ENCODE measurements at regions not wholly inside any gene's neighbourhood (a gene's known extent, or its start where the extent isn't known, plus 50 kb on each side); places are given as distances from the start of the nearest gene placed in this dataset.

DNA sequence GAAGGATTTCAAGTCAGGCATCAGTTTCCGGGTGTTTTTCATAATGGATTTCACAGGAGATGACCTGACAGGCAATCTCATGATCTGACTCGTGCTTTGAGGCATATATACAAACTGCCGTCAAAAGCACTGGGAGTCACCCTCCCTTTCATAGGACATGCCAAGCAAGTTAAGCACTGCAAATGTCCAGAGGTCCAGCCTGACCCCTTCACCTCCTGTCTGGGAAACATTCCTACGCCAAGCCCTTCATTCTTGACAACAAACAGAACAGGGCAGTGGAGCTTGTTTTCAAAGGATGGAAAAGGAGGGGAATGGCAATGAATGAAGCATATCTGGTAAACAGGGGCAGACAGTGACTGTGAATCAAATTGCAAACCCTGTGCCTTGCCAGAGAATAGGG, 963.6 kb downstream of the BCL11A start:
- Mint-ChIP-seq H3K4me3 (no peak overlapping the region), H3K36me3 (no peaks in the 10 kb centered on the region), H3K4me1 (peaks cover 4 to 14% of the 10 kb centered on the region in 2 donors), H3K27ac (no peak overlapping the region), H3K27me3 (ENCODE audit: low read depth in 3 of 3) (peaks cover 0 to 1% (median 0%) of the 10 kb centered on the region in 3 donors), H3K9me3 (peaks cover 0 to 7% (median under 1%) of the 10 kb centered on the region in 6 donors)
- DNase-seq = no peak

DNA sequence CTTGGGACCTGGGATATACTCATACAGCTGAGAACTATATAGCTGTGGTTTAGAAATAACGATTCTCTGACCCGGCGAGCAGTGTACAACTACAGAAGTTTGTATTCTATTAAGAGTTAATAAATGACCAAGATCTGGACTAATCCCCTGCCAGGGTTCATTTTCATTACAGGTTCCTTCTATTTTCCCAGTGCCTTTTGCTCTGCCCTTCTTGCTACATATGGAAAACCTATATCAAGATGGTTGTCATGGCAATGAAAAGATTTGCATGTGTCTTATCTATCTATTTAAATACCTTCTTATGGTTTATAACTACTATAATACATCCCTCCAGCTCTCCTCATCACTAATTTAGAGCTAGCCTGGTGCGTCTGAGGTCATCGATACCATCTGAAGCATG, 965.2 kb downstream of the BCL11A start:
- Mint-ChIP-seq H3K4me1 (no peaks in the 10 kb centered on the region), H3K4me3 (no peak overlapping the region), H3K27me3 (ENCODE audit: low read depth in 3 of 3) (no peaks in the 10 kb centered on the region), H3K27ac (no peak overlapping the region), H3K9me3 (peaks cover 0 to 2% (median 0%) of the 10 kb centered on the region in 6 donors), H3K36me3 (no peaks in the 10 kb centered on the region)
- no peak for DNase-seq

GRCh38 chr2:59586176-59586575, 967.3 kb downstream of the BCL11A start:
- Mint-ChIP-seq H3K9me3 (peaks cover 0 to 4% (median under 1%) of the 10 kb centered on the region in 6 donors), H3K27ac (no peak overlapping the region), H3K4me1 (no peaks in the 10 kb centered on the region), H3K4me3 (no peak overlapping the region), H3K36me3 (no peaks in the 10 kb centered on the region), H3K27me3 (ENCODE audit: low read depth in 3 of 3) (no peaks in the 10 kb centered on the region)
- DNase-seq = no peak

GRCh38 chr2:59585655-59586054, 967.8 kb downstream of the BCL11A start:
- Mint-ChIP-seq H3K27ac (no peak overlapping the region), H3K27me3 (ENCODE audit: low read depth in 3 of 3) (no peaks in the 10 kb centered on the region), H3K4me1 (no peaks in the 10 kb centered on the region), H3K4me3 (no peak overlapping the region), H3K36me3 (no peaks in the 10 kb centered on the region), H3K9me3 (peaks cover 0 to 4% (median 1%) of the 10 kb centered on the region in 6 donors)
- no peak for DNase-seq

DNA sequence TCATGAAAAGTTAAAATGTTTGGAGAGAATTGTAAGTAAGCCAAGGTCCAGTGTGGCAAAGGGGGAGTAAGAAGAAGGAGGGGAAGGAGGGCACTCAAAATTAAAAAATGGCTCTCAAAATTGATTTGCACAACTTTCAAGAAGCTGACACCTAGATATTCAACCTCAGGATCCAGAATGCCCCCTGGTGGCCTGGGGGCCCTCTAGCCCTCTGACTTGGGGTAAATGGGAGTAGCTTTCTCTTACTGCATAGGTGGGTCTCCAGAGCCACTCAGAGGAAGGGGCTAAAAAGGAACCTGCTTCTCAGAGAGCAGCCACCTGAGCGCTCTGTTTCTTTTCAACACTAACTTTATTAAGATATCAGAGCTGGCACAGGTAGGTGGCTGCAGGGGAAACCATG, 968.5 kb downstream of the BCL11A start:
- Mint-ChIP-seq H3K4me1 (no peaks in the 10 kb centered on the region), H3K27ac (no peak overlapping the region), H3K27me3 (ENCODE audit: low read depth in 3 of 3) (no peaks in the 10 kb centered on the region), H3K9me3 (peaks cover 0 to 5% (median 3%) of the 10 kb centered on the region in 6 donors), H3K4me3 (no peak overlapping the region), H3K36me3 (no peaks in the 10 kb centered on the region)
- no peak for DNase-seq

DNA sequence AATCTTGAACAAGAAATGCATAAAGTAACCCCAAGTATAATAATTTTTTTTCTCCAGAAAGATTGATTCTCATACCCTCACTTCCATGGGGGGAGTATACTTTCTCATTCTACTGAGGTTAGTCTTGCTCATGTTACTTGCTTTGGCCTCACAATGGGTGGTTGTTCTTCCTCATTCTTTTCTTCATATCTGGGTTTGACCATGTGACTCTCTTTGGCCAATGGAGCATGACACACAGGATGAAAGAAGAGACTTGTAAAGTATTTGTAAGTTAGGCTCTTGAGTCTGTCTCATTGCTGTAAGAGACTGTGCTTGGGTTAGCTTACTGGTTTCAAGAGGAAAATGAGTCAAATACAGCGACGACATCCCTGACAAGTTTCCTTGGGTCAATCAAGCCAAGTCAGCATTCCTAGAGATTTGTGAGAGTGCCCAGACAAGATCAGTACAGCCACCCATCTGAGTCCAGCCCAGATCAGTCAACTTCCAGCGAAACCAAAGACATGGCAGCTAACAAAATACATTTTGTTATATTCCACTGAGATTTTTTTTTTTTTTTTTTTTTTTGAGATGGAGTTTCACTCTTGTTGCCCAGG, 970.2 kb downstream of the BCL11A start:
- H3K4me1 Mint-ChIP-seq = no peaks in the 10 kb centered on the region
- no peak overlapping the region for H3K27ac Mint-ChIP-seq
- peaks cover 0 to 9% (median 3%) of the 10 kb centered on the region in 6 donors for H3K9me3 Mint-ChIP-seq
- H3K4me3 Mint-ChIP-seq = no peak overlapping the region
- DNase-seq = no peak
- H3K36me3 Mint-ChIP-seq = no peaks in the 10 kb centered on the region
- H3K27me3 Mint-ChIP-seq (ENCODE audit: low read depth in 3 of 3) = peaks cover 0 to under 1% (median 0%) of the 10 kb centered on the region in 3 donors

DNA sequence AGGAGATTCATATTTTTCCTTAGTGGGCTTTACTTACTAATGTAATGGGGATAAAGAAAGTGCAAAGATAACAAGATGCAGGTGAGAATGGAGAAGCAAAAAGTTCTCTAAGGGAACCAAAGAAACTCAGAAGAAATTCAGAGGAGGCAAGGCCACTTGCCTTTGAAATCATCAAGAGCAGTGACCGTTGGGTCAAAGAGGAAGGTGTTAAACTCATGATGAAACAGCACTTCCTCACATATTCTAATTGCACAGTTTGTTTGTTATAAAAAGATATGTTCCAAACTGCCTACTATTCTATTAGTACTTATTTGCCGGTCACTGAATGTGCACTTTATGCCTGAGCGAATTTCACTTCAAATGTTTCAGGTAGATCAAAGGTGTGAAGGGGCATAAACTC, 975.1 kb downstream of the BCL11A start:
- Mint-ChIP-seq H3K9me3 (peaks cover 1 to 10% (median 5%) of the 10 kb centered on the region in 6 donors), H3K4me3 (no peak overlapping the region), H3K4me1 (no peaks in the 10 kb centered on the region), H3K27me3 (ENCODE audit: low read depth in 3 of 3) (peaks cover 0 to 2% (median 0%) of the 10 kb centered on the region in 3 donors), H3K36me3 (no peaks in the 10 kb centered on the region), H3K27ac (no peak overlapping the region)
- DNase-seq = no peak

- Mint-ChIP-seq H3K27ac (no peak overlapping the region), H3K4me3 (no peak overlapping the region), H3K4me1 (no peaks in the 10 kb centered on the region), H3K9me3 (peaks cover 0 to 11% (median 4%) of the 10 kb centered on the region in 6 donors), H3K27me3 (ENCODE audit: low read depth in 3 of 3) (peaks cover 0 to 4% (median 0%) of the 10 kb centered on the region in 3 donors), H3K36me3 (no peaks in the 10 kb centered on the region)
- no peak for DNase-seq
These were observed 978.3 kb downstream of the BCL11A start for GRCh38 chr2:59575191-59575590.

GRCh38 chr2:59572227-59572626, 981.2 kb downstream of the BCL11A start:
- Mint-ChIP-seq H3K4me1 (no peaks in the 10 kb centered on the region), H3K27me3 (ENCODE audit: low read depth in 3 of 3) (peaks cover 0 to 4% (median 0%) of the 10 kb centered on the region in 3 donors), H3K36me3 (no peaks in the 10 kb centered on the region), H3K4me3 (no peak overlapping the region), H3K27ac (no peak overlapping the region), H3K9me3 (peaks cover 0 to 11% (median 3%) of the 10 kb centered on the region in 6 donors)
- no peak for DNase-seq

- no peak for DNase-seq
- peaks cover 0 to 11% (median 4%) of the 10 kb centered on the region in 6 donors for H3K9me3 Mint-ChIP-seq
- no peaks in the 10 kb centered on the region for H3K4me1 Mint-ChIP-seq
- H3K4me3 Mint-ChIP-seq = no peak overlapping the region
- no peak overlapping the region for H3K27ac Mint-ChIP-seq
- no peaks in the 10 kb centered on the region for H3K36me3 Mint-ChIP-seq
- peaks cover 0 to 4% (median 0%) of the 10 kb centered on the region in 3 donors for H3K27me3 Mint-ChIP-seq (ENCODE audit: low read depth in 3 of 3)
These were observed 982.6 kb downstream of the BCL11A start for GRCh38 chr2:59570818-59571217.

DNA sequence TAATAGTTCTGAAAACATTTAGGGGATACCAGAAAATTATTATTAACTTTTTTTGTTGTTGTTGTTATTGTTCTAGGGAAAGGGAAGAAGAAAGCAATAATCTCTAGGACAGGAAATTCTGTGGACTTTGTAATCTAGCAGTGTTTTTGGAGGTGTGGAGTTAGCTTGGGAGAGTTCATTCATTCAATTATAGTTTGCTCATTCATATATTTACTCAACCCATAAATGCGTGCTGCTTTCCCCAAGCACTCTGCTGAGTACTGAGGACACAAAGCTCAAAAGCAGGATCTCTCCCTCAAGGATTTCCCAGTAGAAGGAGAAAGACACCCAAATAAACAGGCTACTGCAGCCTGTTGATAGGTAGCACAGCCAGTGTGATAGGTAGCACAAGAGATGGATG, 984.3 kb downstream of the BCL11A start:
- no peak for DNase-seq
- Mint-ChIP-seq H3K27me3 (ENCODE audit: low read depth in 3 of 3) (peaks cover 0 to 4% (median 2%) of the 10 kb centered on the region in 3 donors), H3K9me3 (peaks cover 0 to 10% (median 3%) of the 10 kb centered on the region in 6 donors), H3K36me3 (no peaks in the 10 kb centered on the region), H3K4me1 (no peaks in the 10 kb centered on the region), H3K27ac (no peak overlapping the region), H3K4me3 (no peak overlapping the region)

- H3K4me3 Mint-ChIP-seq = no peak overlapping the region
These were observed 985.0 kb downstream of the BCL11A start for GRCh38 chr2:59568461-59568860.

DNA sequence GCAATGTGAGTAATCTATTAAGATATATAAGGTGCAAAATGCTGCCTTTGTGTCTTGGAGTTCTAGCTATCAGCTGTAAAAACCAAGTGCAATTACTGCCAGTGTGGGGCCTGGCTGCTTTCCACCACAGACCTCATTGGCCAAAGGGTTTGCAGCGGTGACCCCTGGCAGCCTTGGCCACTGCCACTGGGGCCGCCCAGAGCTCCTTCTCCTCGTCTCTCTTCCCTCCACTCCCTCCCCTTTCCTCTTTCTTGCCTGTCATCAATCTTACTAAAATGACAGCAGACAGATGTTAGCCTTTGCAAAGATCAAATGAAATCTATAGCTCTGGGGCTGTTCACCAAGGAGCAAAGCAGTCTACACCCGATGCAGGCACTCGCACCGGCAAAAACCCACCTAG, 986.3 kb downstream of the BCL11A start:
- Mint-ChIP-seq H3K4me3 (no peak overlapping the region), H3K36me3 (no peaks in the 10 kb centered on the region), H3K4me1 (no peaks in the 10 kb centered on the region), H3K27ac (no peak overlapping the region), H3K27me3 (ENCODE audit: low read depth in 3 of 3) (peaks cover 0 to 4% (median 2%) of the 10 kb centered on the region in 3 donors), H3K9me3 (peaks cover 0 to 15% (median 2%) of the 10 kb centered on the region in 6 donors)
- DNase-seq = no peak

More at GRCh38 chr2:59568461-59568860, 985.0 kb downstream of the BCL11A start:
- H3K36me3 Mint-ChIP-seq = no peaks in the 10 kb centered on the region
- no peaks in the 10 kb centered on the region for H3K4me1 Mint-ChIP-seq
- peaks cover 0 to 4% (median 2%) of the 10 kb centered on the region in 3 donors for H3K27me3 Mint-ChIP-seq (ENCODE audit: low read depth in 3 of 3)
- DNase-seq = no peak
- peaks cover 0 to 11% (median 3%) of the 10 kb centered on the region in 6 donors for H3K9me3 Mint-ChIP-seq
- no peak overlapping the region for H3K27ac Mint-ChIP-seq

DNA sequence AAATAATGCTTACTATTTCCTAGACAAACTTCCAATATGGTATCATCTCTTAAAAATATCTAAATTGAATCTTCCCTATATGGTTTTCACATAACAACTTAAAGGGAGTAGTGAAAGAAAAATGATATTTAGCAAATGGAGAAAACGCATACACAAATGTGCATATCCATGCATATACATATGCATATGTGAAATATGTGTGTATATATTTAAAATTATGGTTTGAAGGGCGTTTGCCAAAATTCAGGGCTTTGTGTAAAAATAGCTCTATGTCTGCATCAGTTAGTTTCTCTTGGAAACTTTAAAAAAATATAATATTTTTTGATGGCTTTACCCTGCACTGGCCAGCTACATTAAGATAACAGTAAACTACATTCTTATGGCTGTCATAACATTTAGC, 986.7 kb downstream of the BCL11A start:
- no peaks in the 10 kb centered on the region for H3K4me1 Mint-ChIP-seq

GRCh38 chr2:59561281-59561680, 992.2 kb downstream of the BCL11A start:
- peaks cover 0 to 2% (median 0%) of the 10 kb centered on the region in 3 donors for H3K27me3 Mint-ChIP-seq (ENCODE audit: low read depth in 3 of 3)
- no peaks in the 10 kb centered on the region for H3K4me1 Mint-ChIP-seq
- no peaks in the 10 kb centered on the region for H3K36me3 Mint-ChIP-seq
- no peak overlapping the region for H3K4me3 Mint-ChIP-seq
- H3K9me3 Mint-ChIP-seq = peaks cover 0 to 16% (median under 1%) of the 10 kb centered on the region in 6 donors
- no peak for DNase-seq
- no peak overlapping the region for H3K27ac Mint-ChIP-seq

More for the DNA sequence above, 986.7 kb downstream of the BCL11A start:
- peaks cover 0 to 15% (median 2%) of the 10 kb centered on the region in 6 donors for H3K9me3 Mint-ChIP-seq
- DNase-seq = no peak
- no peak overlapping the region for H3K4me3 Mint-ChIP-seq
- H3K27me3 Mint-ChIP-seq (ENCODE audit: low read depth in 3 of 3) = peaks cover 0 to 4% (median 2%) of the 10 kb centered on the region in 3 donors
- no peak overlapping the region for H3K27ac Mint-ChIP-seq
- H3K36me3 Mint-ChIP-seq = no peaks in the 10 kb centered on the region

Measured in immature natural killer cell (primary cell).